Fibroblast of pulmonary artery (primary cell): ENCODE measurements at regions not wholly inside any gene's neighbourhood (a gene's known extent, or its start where the extent isn't known, plus 50 kb on each side); places are given as distances from the start of the nearest gene placed in this dataset.

Source experiments
- DNase-seq: peaks from one replicate; pipeline ENCODE4 v3.0.0-alpha.2; 2010; ENCODE audit warnings: low read depth
- H3K4me3 ChIP-seq: replicated peaks from 2 replicates; pipeline ENCODE4 v1.5.1; 2011; ENCODE audit warnings: low read depth, mild to moderate bottlenecking, control low read depth, low read length, moderate library complexity
- CTCF ChIP-seq: IDR thresholded peaks from 2 replicates; pipeline ENCODE4 v1.5.1; 2011; ENCODE audit warnings: mild to moderate bottlenecking, control low read depth, low read length, inconsistent platforms; ENCODE audit errors: missing control alignments

GRCh38 chr12:81811778-81812125, 52.6 kb upstream of the PPFIA2 start:
- TF ChIP-seq CTCF = no peak
- H3K4me3 ChIP-seq = no peak overlapping the region
- no peak for DNase-seq

GRCh38 chr12:81811061-81811777, 52.1 kb upstream of the PPFIA2 start:
- TF ChIP-seq CTCF = no peak
- H3K4me3 ChIP-seq = no peak overlapping the region
- peak; percentile 36 for DNase-seq

GRCh38 chr12:81809829-81810595, 50.9 kb upstream of the PPFIA2 start:
- TF ChIP-seq CTCF = no peak

GRCh38 chr12:81809113-81809777, 50.1 kb upstream of the PPFIA2 start:
- no peak overlapping the region for H3K4me3 ChIP-seq
- DNase-seq = no peak
- no peak for TF ChIP-seq CTCF

More at GRCh38 chr12:81809829-81810595, 50.9 kb upstream of the PPFIA2 start:
- H3K4me3 ChIP-seq = no peak overlapping the region
- DNase-seq = peak; percentile 14
